ENCODE measurements at regions not wholly inside any gene's neighbourhood (a gene's known extent, or its start where the extent isn't known, plus 50 kb on each side); places are given as distances from the start of the nearest gene placed in this dataset.

- WGBS, 2 donors, result 86 to 93% methylated on average over 3 of the region's 3 CpGs
Measured at GRCh38 chr15:46120713-46121112, 485.9 kb downstream of the SQOR start.

GRCh38 chr15:46121441-46121840 is 486.6 kb downstream of the SQOR start:
- Histone ChIP-seq H3K4me1 (no peaks in the 10 kb centered on the region), H3K36me3 (no peaks in the 10 kb centered on the region), H3K9me3 (no peaks in the 10 kb centered on the region), H3K4me3 (replicated peaks in 1 of 3) (no peak overlapping the region), H3K27ac (no peak overlapping the region), H3K27me3 (no peaks in the 10 kb centered on the region)
- intact Hi-C loops (cut with DNase I), result no loop called here
- no peak for TF ChIP-seq CTCF (IDR thresholded peaks at IDR 0.05)
- no peak for TF ChIP-seq POLR2A (IDR thresholded peaks at IDR 0.05)
- DNase-seq, result no peak

More at GRCh38 chr15:46120713-46121112, 485.9 kb downstream of the SQOR start:
- intact Hi-C loops (cut with DNase I), result no loop called here
- no peak for DNase-seq
- no peaks in the 10 kb centered on the region for H3K36me3 ChIP-seq
- no peaks in the 10 kb centered on the region for H3K4me1 ChIP-seq
- no peaks in the 10 kb centered on the region for H3K27me3 ChIP-seq
- H3K27ac ChIP-seq, result no peak overlapping the region
- no peak for TF ChIP-seq CTCF (IDR thresholded peaks at IDR 0.05)
- TF ChIP-seq POLR2A (IDR thresholded peaks at IDR 0.05), result no peak
- H3K4me3 ChIP-seq (replicated peaks in 1 of 3), result no peak overlapping the region
- no peaks in the 10 kb centered on the region for H3K9me3 ChIP-seq

GRCh38 chr15:46126581-46126980 is 491.8 kb downstream of the SQOR start:
- DNase-seq, result no peak
- WGBS, 2 donors, result 85 to 94% methylated on average over 3 of the region's 3 CpGs
- no peaks in the 10 kb centered on the region for H3K36me3 ChIP-seq
- H3K27ac ChIP-seq, result no peak overlapping the region
- intact Hi-C loops (cut with DNase I), result no loop called here
- no peaks in the 10 kb centered on the region for H3K9me3 ChIP-seq
- no peaks in the 10 kb centered on the region for H3K27me3 ChIP-seq
- no peaks in the 10 kb centered on the region for H3K4me1 ChIP-seq
- H3K4me3 ChIP-seq (replicated peaks in 1 of 3), result no peak overlapping the region
- no peak for TF ChIP-seq CTCF (IDR thresholded peaks at IDR 0.05)
- TF ChIP-seq POLR2A (IDR thresholded peaks at IDR 0.05), result no peak

GRCh38 chr15:46127361-46127874 is 492.6 kb downstream of the SQOR start:
- WGBS, 2 donors, result 65 to 79% methylated on average over 3 of the region's 3 CpGs
- no peaks in the 10 kb centered on the region for H3K27me3 ChIP-seq
- no peak for DNase-seq
- H3K9me3 ChIP-seq, result no peaks in the 10 kb centered on the region
- H3K36me3 ChIP-seq, result no peaks in the 10 kb centered on the region
- H3K4me1 ChIP-seq, result no peaks in the 10 kb centered on the region
- H3K4me3 ChIP-seq (replicated peaks in 1 of 3), result no peak overlapping the region
- intact Hi-C loops (cut with DNase I), result no loop called here
- no peak overlapping the region for H3K27ac ChIP-seq
- TF ChIP-seq POLR2A (IDR thresholded peaks at IDR 0.05) (no peak), CTCF (IDR thresholded peaks at IDR 0.05) (no peak)

- H3K9me3 ChIP-seq, result no peaks in the 10 kb centered on the region
- WGBS, 2 donors, result 85 to 93% methylated on average over 1 of the region's 1 CpG
- intact Hi-C loops (cut with DNase I), result no loop called here
- DNase-seq, result no peak
- H3K4me3 ChIP-seq (replicated peaks in 1 of 3), result no peak overlapping the region
- no peaks in the 10 kb centered on the region for H3K36me3 ChIP-seq
- H3K27ac ChIP-seq, result no peak overlapping the region
- no peak for TF ChIP-seq POLR2A (IDR thresholded peaks at IDR 0.05)
- no peak for TF ChIP-seq CTCF (IDR thresholded peaks at IDR 0.05)
- no peaks in the 10 kb centered on the region for H3K4me1 ChIP-seq
- no peaks in the 10 kb centered on the region for H3K27me3 ChIP-seq
Measured at GRCh38 chr15:46129145-46129544, 494.3 kb downstream of the SQOR start.

All from thyroid gland (tissue), 4 donors.